Breast epithelium (tissue), 4 donors: ENCODE measurements at regions not wholly inside any gene's neighbourhood (a gene's known extent, or its start where the extent isn't known, plus 50 kb on each side); places are given as distances from the start of the nearest gene placed in this dataset.

Experiments used
- DNase-seq, 2 donors: peaks; one replicate each; pipeline ENCODE4 v3.0.0-alpha.2; 2019; ENCODE audit warnings: low spot score in 2 of 2
- H3K27ac ChIP-seq, 2 donors: fragments of 200-600 bp; sonication (generic) in 1 of 2; one replicate each; pipeline ENCODE4 v1.5.1; 2016 to 2019; ENCODE audit warnings: mild to moderate bottlenecking in 1 of 2
- H3K27me3 ChIP-seq, 2 donors: fragments of 200-600 bp; sonication (generic) in 1 of 2; one replicate each; pipeline versions ENCODE4 v1.5.1 to v1.6.0; 2017 to 2019; ENCODE audit warnings: control low read depth in 1 of 2, mild to moderate bottlenecking in 1 of 2
- H3K36me3 ChIP-seq: fragments of 200-600 bp; one replicate; pipeline ENCODE4 v1.5.1; 2019
- H3K4me1 ChIP-seq, 2 donors: fragments of 200-600 bp; sonication (generic); one replicate each; pipeline ENCODE4 v1.5.1; 2016 to 2019; ENCODE audit warnings: control low read depth in 1 of 2
- H3K4me3 ChIP-seq, 3 donors: fragments of 200-600 bp; sonication (generic); 1 replicate in 2 of 3; 2 replicates in 1 of 3; pipeline ENCODE4 v1.5.1; 2016 to 2019; ENCODE audit warnings: mild to moderate bottlenecking in 3 of 3, moderate library complexity in 2 of 3
- H3K9me3 ChIP-seq, 2 donors: fragments of 200-600 bp; sonication (generic) in 1 of 2; one replicate each; pipeline ENCODE4 v1.5.1; 2016 to 2019; ENCODE audit warnings: control low read depth in 1 of 2
- POLR2A ChIP-seq: fragments of 450-650 bp; IDR thresholded peaks from one replicate; pipeline ENCODE4 v1.6.1; 2016; ENCODE audit warnings: antibody characterized with exemption, mild to moderate bottlenecking, moderate library complexity
- POLR2AphosphoS5 ChIP-seq, 3 donors: sonication (generic); formaldehyde crosslinking; IDR thresholded peaks; one replicate each; pipeline ENCODE4 v1.6.1; 2017; ENCODE audit warnings: antibody characterized with exemption in 3 of 3
- intact Hi-C: fragments of 100-400 bp; cut with DNase I; formaldehyde crosslinking; loops from one replicate; pipeline ENCODE4 v1.15.1; 2023; ENCODE audit warnings: low total_unique reads
- TF ChIP-seq, protein P1 (sequence below), 3 donors: fragments of 450-650 bp; IDR thresholded peaks; one replicate each; pipeline ENCODE4 v1.5.1; 2016 to 2017; ENCODE audit warnings: antibody characterized with exemption in 3 of 3, mild to moderate bottlenecking in 3 of 3, moderate library complexity in 3 of 3

GRCh38 chr18:55907453-55908175, 319.6 kb upstream of the TCF4 start:
- intact Hi-C loops = no loop called here
- no peak for DNase-seq
- Histone ChIP-seq H3K4me1 (no peaks in the 10 kb centered on the region), H3K9me3 (no peaks in the 10 kb centered on the region), H3K4me3 (peak overlapping the region in 1 of 3 donors; percentile 32), H3K36me3 (no peaks in the 10 kb centered on the region), H3K27ac (no peak overlapping the region), H3K27me3 (no peaks in the 10 kb centered on the region)
- TF ChIP-seq, protein P1, sequence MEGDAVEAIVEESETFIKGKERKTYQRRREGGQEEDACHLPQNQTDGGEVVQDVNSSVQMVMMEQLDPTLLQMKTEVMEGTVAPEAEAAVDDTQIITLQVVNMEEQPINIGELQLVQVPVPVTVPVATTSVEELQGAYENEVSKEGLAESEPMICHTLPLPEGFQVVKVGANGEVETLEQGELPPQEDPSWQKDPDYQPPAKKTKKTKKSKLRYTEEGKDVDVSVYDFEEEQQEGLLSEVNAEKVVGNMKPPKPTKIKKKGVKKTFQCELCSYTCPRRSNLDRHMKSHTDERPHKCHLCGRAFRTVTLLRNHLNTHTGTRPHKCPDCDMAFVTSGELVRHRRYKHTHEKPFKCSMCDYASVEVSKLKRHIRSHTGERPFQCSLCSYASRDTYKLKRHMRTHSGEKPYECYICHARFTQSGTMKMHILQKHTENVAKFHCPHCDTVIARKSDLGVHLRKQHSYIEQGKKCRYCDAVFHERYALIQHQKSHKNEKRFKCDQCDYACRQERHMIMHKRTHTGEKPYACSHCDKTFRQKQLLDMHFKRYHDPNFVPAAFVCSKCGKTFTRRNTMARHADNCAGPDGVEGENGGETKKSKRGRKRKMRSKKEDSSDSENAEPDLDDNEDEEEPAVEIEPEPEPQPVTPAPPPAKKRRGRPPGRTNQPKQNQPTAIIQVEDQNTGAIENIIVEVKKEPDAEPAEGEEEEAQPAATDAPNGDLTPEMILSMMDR (IDR thresholded peaks at IDR 0.05) = no peak
- TF ChIP-seq POLR2A = no peak
- TF ChIP-seq POLR2AphosphoS5 (IDR thresholded peaks at IDR 0.05) = no peak

DNA sequence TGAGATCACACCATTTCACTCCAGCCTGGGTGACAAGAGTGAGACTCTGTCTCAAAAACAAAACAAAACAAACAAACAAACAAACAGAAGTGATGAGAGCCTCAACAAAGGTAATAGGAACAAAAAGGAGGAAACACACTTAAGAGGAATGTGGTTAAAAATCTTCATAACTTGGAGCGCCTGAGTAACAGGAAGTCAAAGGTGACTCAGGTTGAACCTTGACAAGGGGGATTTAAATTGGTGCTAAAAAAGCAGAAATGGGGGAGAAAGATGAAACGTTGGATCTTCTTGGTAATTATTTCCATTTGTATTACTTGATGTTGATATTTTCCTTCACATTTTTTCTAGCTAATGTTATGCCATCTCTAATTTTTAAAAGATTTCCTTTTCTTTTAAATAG, 318.5 kb upstream of the TCF4 start:
- Histone ChIP-seq H3K9me3 (no peaks in the 10 kb centered on the region), H3K27me3 (no peaks in the 10 kb centered on the region), H3K4me3 (no peak overlapping the region), H3K36me3 (no peaks in the 10 kb centered on the region), H3K27ac (no peak overlapping the region), H3K4me1 (no peaks in the 10 kb centered on the region)
- DNase-seq = no peak
- no peak for TF ChIP-seq POLR2AphosphoS5 (IDR thresholded peaks at IDR 0.05)
- TF ChIP-seq, protein P1 (IDR thresholded peaks at IDR 0.05) = no peak
- TF ChIP-seq POLR2A = no peak
- intact Hi-C loops = no loop called here

DNA sequence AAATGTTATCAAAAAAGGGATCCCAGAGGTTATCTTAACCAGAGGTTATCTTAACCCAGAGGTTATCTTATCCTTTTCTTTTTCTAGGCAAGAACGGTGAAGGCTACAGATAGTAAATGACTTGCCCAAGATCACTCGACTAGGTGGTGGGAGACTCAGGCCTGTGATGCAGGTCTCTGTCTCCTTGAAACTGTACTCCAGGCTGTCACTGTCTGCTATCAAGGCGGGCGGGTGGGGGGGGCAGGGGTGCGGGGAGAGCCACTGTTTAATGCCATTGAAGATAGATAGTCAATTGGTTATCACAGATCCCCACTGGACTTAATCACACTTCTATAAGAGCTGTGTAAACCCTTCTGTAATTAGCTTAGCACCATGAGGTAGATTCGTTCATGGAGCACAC, 315.9 kb upstream of the TCF4 start:
- Histone ChIP-seq H3K4me1 (no peaks in the 10 kb centered on the region), H3K36me3 (no peaks in the 10 kb centered on the region), H3K4me3 (no peak overlapping the region), H3K27me3 (no peaks in the 10 kb centered on the region), H3K9me3 (no peaks in the 10 kb centered on the region), H3K27ac (no peak overlapping the region)
- no peak for DNase-seq
- TF ChIP-seq, protein P1 (IDR thresholded peaks at IDR 0.05) = no peak
- no peak for TF ChIP-seq POLR2AphosphoS5 (IDR thresholded peaks at IDR 0.05)
- TF ChIP-seq POLR2A = no peak
- intact Hi-C loops = no loop called here

DNA sequence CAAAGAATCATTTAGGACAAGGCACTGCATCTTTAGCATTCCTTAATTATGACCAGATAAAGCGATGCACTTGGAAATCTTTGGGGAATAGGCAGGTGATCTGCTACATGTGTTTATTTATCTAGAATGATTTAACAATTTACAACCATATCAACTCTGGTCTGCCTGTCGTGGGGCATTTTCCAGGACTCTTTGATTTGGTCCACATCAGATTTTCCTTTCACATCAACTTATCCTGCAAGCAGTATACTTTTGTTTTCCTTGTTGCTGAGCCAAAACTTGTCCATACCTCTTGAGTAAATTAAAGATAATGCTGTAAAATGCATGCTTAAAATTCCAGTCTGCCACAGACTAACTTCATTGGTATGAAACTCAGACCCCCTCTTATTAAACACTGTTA, 312.4 kb upstream of the TCF4 start:
- no peak for DNase-seq

DNA sequence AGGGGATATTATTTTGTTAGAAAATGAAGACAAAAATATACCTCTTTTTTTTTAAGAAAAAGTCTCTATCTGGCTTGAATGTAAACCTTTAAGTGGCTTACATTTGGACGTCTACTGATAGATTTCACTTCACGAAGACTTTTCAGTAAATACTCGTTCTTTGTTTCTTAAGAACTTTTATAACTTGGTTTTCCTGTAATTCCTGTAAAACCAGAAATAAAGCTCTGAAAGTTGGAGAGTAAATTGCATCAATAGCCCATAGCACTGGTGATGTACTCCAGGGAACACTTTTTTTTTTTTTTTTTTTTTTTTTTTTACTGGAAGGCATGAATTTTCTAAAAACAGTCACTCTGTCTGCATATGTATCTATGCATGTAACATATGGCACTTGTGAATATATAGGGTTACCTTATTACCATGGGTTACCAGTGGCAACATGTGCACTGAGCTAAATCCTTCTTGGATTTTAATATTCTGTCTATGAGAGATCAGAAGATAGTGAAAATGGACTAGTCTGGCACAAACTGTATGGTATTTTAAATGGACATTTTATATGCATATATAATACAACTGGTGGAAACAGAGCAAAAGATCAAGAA, 309.2 kb upstream of the TCF4 start:
- intact Hi-C loops = no loop called here
- H3K9me3 ChIP-seq = no peaks in the 10 kb centered on the region
- no peak overlapping the region for H3K27ac ChIP-seq

More for the DNA sequence above, 312.4 kb upstream of the TCF4 start:
- Histone ChIP-seq H3K27me3 (no peaks in the 10 kb centered on the region), H3K4me1 (no peaks in the 10 kb centered on the region), H3K9me3 (no peaks in the 10 kb centered on the region), H3K27ac (no peak overlapping the region), H3K36me3 (no peaks in the 10 kb centered on the region), H3K4me3 (no peak overlapping the region)
- no peak for TF ChIP-seq POLR2AphosphoS5 (IDR thresholded peaks at IDR 0.05)
- TF ChIP-seq, protein P1 (IDR thresholded peaks at IDR 0.05) = no peak
- no peak for TF ChIP-seq POLR2A
- intact Hi-C loops = no loop called here

More for the DNA sequence above, 309.2 kb upstream of the TCF4 start:
- Histone ChIP-seq H3K36me3 (no peaks in the 10 kb centered on the region), H3K4me1 (no peaks in the 10 kb centered on the region), H3K4me3 (no peak overlapping the region), H3K27me3 (no peaks in the 10 kb centered on the region)
- TF ChIP-seq, protein P1 (IDR thresholded peaks at IDR 0.05) = no peak
- TF ChIP-seq POLR2A (no peak), POLR2AphosphoS5 (IDR thresholded peaks at IDR 0.05) (no peak)
- DNase-seq = no peak
